HL-60 (cell line): ENCODE measurements at regions not wholly inside any gene's neighbourhood (a gene's known extent, or its start where the extent isn't known, plus 50 kb on each side); places are given as distances from the start of the nearest gene placed in this dataset.

Experiments used
- GABPA ChIP-seq: IDR thresholded peaks from 2 replicates; pipeline ENCODE4 v1.6.1; 2012; ENCODE audit warnings: low read depth
- POLR2AphosphoS5 ChIP-seq: IDR thresholded peaks from 2 replicates; pipeline ENCODE4 v1.6.1; 2012; ENCODE audit warnings: low read depth
- TF ChIP-seq, protein P1 (sequence below): IDR thresholded peaks from one replicate; pipeline ENCODE4 v1.5.1; 2011; ENCODE audit warnings: low read length, control low read depth, inconsistent platforms; ENCODE audit not compliant: insufficient read depth
- TF ChIP-seq, protein P2 (sequence below): IDR thresholded peaks from 2 replicates; pipeline ENCODE4 v1.6.1; 2012; ENCODE audit warnings: low read depth; ENCODE audit not compliant: insufficient replicate concordance

DNA sequence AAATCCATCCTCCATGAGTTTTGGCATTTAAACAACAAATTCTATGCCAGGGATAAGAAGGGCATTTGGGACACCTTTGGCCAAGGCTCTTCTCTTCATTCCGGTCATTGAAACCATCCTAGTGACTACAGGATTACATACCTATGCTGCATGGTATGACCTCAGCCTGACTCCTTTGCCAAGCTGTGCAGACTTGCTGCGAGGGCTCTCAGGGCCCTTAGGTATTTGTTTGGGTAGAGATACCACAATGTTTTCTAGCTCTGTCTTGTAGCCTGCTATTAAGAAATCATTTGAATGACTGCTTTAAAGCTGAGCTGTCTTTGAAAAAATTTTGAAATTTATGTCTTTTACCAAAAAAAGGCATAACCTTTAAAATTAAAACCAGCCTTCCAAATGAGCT, 749.8 kb upstream of the SGO1 start:
- TF ChIP-seq, protein P1, sequence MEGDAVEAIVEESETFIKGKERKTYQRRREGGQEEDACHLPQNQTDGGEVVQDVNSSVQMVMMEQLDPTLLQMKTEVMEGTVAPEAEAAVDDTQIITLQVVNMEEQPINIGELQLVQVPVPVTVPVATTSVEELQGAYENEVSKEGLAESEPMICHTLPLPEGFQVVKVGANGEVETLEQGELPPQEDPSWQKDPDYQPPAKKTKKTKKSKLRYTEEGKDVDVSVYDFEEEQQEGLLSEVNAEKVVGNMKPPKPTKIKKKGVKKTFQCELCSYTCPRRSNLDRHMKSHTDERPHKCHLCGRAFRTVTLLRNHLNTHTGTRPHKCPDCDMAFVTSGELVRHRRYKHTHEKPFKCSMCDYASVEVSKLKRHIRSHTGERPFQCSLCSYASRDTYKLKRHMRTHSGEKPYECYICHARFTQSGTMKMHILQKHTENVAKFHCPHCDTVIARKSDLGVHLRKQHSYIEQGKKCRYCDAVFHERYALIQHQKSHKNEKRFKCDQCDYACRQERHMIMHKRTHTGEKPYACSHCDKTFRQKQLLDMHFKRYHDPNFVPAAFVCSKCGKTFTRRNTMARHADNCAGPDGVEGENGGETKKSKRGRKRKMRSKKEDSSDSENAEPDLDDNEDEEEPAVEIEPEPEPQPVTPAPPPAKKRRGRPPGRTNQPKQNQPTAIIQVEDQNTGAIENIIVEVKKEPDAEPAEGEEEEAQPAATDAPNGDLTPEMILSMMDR = no peak
- TF ChIP-seq, protein P2, sequence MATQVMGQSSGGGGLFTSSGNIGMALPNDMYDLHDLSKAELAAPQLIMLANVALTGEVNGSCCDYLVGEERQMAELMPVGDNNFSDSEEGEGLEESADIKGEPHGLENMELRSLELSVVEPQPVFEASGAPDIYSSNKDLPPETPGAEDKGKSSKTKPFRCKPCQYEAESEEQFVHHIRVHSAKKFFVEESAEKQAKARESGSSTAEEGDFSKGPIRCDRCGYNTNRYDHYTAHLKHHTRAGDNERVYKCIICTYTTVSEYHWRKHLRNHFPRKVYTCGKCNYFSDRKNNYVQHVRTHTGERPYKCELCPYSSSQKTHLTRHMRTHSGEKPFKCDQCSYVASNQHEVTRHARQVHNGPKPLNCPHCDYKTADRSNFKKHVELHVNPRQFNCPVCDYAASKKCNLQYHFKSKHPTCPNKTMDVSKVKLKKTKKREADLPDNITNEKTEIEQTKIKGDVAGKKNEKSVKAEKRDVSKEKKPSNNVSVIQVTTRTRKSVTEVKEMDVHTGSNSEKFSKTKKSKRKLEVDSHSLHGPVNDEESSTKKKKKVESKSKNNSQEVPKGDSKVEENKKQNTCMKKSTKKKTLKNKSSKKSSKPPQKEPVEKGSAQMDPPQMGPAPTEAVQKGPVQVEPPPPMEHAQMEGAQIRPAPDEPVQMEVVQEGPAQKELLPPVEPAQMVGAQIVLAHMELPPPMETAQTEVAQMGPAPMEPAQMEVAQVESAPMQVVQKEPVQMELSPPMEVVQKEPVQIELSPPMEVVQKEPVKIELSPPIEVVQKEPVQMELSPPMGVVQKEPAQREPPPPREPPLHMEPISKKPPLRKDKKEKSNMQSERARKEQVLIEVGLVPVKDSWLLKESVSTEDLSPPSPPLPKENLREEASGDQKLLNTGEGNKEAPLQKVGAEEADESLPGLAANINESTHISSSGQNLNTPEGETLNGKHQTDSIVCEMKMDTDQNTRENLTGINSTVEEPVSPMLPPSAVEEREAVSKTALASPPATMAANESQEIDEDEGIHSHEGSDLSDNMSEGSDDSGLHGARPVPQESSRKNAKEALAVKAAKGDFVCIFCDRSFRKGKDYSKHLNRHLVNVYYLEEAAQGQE = no peak
- TF ChIP-seq POLR2AphosphoS5 = no peak
- no peak for TF ChIP-seq GABPA
